Erythroblast (primary cell): ENCODE measurements at regions not wholly inside any gene's neighbourhood (a gene's known extent, or its start where the extent isn't known, plus 50 kb on each side); places are given as distances from the start of the nearest gene placed in this dataset.

Experiments
- GATA1 ChIP-seq: IDR thresholded peaks from 2 replicates; pipeline ENCODE4 v1.6.1; 2011; ENCODE audit warnings: low read depth, mild to moderate bottlenecking, control low read depth, low read length, moderate library complexity
- POLR2A ChIP-seq: IDR thresholded peaks from 2 replicates; pipeline ENCODE4 v1.6.1; 2011; ENCODE audit warnings: mild to moderate bottlenecking, low read length

DNA sequence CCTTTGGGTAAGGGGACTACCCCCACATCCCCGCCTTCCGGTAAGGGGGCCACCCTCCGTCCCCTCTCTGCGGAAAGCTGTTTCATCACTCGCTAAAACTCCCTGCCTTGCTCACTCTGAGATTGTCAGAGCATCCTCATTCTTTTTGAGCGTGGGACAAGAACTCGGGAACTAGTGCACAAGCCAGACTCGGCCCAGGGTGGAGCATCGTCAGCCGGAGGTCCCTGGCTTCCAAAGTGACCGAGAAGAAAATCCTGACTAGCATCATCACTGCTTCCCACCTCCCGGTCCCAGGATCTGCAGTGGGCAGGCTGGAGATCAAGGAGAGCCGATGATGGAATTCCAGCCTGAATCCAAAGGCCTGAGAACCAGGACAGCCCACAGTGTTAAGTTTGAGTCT is 380.3 kb downstream of the SEC14L1 start:
- no peak for TF ChIP-seq POLR2A
- no peak for TF ChIP-seq GATA1
